H1 (cell line): ENCODE measurements at regions not wholly inside any gene's neighbourhood (a gene's known extent, or its start where the extent isn't known, plus 50 kb on each side); places are given as distances from the start of the nearest gene placed in this dataset.

Experiments used
- RXRA ChIP-seq: IDR thresholded peaks from 2 replicates; pipeline ENCODE4 v1.6.1; 2011; ENCODE audit warnings: low read depth, mild to moderate bottlenecking, low read length, moderate library complexity; ENCODE audit not compliant: insufficient read depth
- TF ChIP-seq, protein P1 (sequence below): IDR thresholded peaks from 2 replicates; pipeline ENCODE4 v1.6.1; 2011; ENCODE audit warnings: low read depth, mild to moderate bottlenecking, low read length; ENCODE audit not compliant: insufficient read depth

DNA sequence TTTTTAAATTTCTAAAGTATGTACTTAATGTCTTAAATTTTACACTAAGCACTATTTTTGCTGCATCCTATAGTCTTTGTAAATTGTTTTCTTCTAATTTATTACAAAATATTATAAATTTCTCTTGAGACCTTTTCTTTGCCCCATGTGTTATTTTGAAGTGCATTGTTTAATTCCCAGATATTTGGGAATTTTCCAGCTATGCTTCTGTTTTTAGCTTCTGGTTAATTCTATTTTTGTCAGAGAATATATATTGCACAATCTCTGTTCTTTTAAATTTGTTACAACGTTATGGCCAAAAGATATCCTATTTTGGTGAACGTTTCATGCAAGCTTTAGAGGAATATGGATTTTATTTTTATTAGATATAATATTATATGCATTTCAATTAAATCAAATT is 917.4 kb upstream of the MIR17HG start (continued):
- TF ChIP-seq, protein P1, sequence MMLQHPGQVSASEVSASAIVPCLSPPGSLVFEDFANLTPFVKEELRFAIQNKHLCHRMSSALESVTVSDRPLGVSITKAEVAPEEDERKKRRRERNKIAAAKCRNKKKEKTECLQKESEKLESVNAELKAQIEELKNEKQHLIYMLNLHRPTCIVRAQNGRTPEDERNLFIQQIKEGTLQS, result no peak
- no peak for TF ChIP-seq RXRA
- TF ChIP-seq, all 59 proteins: peak for 0
